GM21360 (cell line): ENCODE measurements at regions not wholly inside any gene's neighbourhood (a gene's known extent, or its start where the extent isn't known, plus 50 kb on each side); places are given as distances from the start of the nearest gene placed in this dataset.
"Not testable (repeated sequence)": the region's sequence is repeated elsewhere in the genome, so short reads cannot be mapped to it uniquely, and the experiment has no call there.

Experiments
- ATAC-seq: cut with Tn5 transposase; IDR thresholded peaks from one replicate; pipeline ENCODE4 v1.9.1; 2021; ENCODE audit warnings: mild to moderate bottlenecking, moderate library complexity; ENCODE audit not compliant: unreplicated experiment

DNA sequence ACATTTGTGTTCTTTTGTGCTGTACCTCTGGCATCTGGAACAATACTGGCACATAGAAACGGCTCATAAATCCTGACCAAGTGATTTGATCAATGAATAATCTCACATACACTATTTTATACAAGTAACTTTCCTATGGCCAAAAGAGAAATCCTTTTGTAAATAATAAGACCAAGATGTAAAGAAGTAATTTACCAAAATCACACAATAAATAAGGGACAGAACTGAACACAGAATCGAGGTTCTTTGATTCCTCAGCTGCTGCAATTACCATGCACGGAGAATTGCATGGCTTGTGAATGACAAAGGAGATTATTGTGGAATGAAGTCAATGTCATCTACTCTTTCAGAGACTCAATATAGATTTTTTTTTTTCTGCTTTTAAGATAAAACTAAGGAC lies 576.8 kb upstream of the SMIM31 start:
- ATAC-seq = no peak

DNA sequence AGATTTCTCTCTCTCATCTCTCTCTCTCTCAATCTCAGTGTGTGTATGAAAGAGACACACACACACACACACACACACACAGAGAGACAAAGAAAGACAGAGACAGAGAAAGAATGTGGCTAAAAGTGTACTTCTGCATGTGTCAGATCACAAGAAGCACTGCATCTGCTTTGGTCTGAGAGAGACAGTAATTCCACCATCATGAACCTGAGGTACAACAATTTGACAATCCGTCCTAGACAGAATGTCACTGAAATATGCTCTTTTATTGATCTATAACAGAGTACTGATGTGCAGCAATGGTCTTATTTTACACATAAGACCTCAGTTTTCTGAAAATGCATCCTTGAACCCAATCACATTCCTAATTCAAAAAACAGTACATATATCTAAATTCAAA lies 576.2 kb upstream of the SMIM31 start:
- ATAC-seq = no peak

DNA sequence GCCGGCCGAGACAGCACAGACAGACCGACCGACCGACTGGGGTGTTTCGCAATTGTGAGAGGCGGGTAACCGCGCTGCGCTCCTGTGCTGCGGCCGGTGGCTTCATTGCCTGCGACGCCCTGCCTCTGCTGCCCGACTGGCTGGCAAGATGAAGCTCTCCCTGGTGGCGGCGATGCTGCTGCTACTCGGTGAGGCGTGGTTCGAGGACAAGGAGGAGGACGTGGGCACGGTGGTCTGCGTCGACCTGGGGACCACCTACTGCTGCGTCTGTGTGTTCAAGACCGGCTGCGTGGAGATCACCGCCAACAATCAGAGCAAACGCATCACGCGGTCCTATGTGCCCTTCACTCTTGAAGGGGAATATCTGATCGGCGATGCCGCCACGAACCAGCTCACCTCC lies 565.7 kb upstream of the SMIM31 start:
- ATAC-seq = no peak

DNA sequence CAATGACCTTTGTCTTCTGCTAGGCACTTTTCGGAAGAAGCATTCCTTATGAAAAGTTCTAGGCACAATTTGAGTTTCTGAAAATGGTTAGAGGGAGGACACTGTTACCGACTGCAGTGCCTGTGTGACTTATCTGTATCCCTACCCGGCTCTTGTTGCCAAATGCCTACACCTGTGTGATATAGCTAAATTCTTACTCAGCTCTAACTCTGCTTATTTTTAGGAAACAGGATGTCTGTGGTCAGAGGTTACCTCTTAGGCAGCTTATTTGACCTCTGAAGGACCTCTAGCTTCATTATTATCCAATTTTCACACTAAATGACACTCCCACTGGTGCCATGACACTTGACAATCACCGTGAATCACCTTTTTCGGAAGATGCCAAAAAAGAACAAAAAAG lies 561.1 kb upstream of the SMIM31 start:
- no peak for ATAC-seq

DNA sequence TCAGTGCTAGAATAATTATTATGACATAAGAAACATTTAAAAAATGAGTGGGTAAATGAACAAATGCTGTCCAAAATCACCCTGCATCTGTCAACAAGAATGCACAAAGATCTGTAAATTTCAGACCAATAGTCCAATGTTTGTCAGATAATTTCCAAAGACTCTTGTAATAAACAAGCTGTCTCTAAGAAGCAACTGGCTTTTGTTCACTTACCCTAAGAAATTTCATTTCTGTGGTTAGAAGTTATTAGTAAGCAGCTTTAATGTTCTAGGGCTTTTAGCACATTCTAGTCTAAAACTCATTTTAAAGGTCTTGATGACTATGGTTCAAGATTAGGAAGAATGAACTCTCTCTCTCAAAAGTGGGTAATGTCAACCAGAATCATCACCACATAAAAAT lies 560.3 kb upstream of the SMIM31 start:
- ATAC-seq = no peak

DNA sequence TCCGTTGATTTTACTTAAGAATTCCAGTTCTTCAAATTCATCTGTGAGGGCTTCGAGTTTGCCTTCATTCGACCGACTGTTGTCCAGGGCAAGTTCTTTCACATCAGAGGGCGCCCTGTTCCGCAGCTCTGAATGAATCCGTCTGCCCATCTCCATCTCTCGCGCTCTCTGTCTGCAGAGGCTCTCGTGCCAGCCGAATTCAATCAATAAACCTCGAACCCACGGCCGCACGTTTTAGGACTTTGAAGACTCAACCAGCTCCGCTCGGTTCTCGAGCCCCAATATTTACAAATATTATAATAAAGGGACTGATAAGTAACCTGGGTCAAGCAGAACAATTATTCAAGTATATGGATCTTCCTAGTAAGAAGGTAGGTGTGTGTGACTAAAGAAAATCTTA lies 556.4 kb upstream of the SMIM31 start:
- ATAC-seq = no peak

DNA sequence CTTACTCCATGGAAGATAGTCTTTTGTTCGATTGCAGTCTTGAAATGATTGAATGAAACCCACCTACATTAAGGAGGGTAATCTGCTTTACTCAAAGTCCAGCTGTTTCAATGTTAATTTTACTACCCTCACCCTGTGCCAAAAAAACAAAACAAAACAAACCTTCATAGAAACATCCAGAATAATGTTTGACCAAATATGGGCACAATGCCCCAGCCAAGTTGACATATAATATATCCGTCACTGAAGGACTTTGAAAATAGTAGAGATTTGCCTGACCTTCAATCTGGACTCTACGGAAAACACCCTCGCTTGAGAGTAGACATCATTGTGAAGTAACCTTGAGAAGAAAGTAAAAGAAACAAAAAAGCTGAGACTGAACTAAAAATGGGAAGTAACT lies 550.5 kb upstream of the SMIM31 start:
- no peak for ATAC-seq

DNA sequence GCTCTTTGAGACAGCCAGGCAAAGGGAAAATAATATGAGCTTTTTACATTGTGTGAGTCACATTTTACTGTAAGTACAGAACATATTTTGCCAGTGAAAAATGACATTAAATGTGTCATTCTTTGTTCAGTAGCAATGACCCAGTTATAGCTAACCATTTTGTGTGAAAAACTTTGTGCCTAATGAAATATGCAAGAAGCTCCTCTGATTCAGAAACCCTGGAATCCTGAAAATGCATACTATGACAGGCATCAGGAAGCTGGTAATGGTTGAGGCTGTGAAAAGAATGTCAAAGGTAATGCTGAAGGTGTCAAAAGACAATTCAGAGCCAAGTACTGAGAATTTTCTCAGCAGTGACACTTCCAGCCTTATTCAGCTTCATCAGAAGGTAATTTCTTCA lies 549.5 kb upstream of the SMIM31 start:
- no peak for ATAC-seq

DNA sequence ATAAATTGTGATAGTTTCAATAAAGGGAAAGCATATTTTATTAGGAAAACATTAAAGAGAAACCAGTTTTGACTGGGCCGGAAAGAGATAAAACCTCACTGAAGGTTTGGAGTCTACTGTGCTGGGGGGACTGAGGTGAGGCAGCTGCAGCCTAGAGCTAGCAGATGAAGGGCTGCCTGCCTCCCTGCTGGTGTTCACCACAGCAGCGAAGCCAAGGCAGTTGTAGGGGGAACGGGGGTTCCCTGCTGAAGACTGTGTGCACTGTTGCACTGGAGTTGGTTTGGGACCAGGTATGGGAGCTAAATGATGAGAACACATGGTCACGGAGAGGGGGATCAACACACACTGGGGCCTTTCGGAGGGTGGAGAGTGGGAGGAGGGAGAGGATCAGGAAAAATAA lies 546.5 kb upstream of the SMIM31 start:
- ATAC-seq = no peak

DNA sequence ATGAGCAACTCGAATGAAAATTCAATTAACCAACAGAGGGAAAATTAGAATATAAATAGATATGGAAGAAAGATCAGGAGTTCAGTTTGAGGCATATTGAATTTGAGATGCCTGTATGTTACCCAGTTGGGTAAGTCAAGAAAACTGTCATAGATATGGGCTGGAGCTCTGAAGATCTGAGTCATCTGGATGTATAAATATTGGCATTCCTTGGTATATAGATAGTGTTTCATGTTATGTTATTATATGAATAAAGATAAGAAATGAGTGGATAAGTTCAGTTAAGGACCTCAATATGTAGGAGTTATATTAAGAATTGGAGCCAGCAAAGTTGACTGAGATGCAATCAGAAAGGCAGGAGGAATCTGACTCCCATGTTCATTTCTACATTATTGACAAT lies 543.6 kb upstream of the SMIM31 start:
- no peak for ATAC-seq

DNA sequence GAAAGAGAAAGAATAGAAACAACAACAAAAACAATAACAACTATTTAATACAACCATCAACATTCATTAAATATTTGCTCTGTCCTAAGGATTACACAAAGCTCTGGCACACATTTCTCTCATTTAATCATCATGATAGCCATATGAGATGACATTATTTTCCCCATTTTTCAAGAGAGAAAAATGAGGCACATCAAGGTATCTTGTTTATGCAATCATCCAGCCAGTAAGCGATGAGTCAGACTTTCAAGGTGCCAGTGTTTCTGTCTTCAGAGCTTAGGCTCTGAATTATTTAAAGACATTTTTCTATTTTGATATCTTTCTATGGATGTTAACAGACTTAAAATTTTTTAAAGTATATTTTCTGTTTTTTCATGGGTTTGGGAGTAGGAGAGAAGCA lies 541.8 kb upstream of the SMIM31 start:
- no peak for ATAC-seq

DNA sequence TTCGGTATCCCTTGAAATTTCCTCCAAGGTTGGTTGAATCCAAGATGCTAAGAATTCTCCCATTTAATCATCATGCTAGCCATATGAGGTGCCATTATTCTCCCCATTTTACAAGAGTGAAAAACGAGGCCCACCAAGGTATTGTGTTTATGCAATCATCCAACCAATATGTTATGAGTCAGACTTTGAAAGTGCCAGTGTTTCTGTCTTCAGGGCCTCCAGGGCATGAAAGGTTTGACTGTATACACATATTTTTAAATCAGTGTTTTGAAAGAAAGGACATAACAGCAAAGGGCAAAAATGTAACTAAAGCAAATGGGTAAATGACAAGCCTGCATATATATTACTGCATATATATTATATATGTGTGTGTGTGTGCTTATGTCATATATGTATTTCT lies 541.2 kb upstream of the SMIM31 start:
- ATAC-seq = no peak

DNA sequence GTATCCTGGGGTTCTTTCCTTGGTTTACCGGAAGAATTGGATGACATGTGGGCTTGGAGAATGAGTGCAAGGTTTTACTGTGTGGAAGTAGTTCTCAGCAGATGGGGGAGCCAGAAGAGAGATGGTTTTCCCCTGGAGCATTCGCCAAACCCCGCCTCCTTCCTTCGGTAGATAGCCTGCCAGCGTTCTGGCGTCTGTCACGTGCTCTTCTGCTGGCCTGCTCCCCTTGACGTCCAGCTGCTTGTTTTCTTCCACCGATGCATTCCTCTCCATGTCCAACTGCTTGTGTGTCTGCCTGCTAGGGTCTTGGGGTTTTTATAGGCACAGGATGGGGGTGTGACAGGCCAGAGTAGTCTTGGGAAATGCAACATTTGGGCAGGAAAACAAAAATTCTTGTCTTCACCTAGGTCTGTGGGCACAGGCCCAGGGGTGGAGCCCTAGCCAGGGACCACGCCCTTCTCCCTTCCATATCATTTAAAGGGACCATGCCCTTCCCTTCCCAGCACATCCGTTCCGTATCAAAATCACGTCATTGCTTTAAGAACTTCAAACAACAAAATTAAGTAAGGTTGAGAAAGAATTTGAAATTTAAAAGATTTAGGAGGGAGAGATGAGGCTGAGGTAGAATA lies 538.7 kb upstream of the SMIM31 start:
- ATAC-seq = no peak

DNA sequence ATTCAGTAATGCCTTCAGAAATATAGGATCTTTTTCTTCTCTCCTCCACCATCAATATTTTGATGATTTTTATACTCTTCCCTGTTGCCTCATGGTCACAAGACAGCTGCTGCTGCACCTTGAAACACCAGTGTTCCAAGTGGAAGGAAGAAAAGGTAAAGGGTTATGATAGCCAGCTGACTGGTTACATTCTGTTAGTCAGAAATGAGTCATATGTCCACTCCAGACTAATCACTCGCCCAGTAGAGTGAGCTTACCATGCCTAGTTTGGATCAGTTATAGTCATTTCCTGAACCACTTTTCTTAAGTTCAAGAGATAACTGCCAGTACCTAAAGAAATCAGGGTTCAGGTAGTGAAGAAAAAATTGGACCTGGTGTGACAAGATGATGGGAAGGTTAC lies 532.3 kb upstream of the SMIM31 start:
- no peak for ATAC-seq

DNA sequence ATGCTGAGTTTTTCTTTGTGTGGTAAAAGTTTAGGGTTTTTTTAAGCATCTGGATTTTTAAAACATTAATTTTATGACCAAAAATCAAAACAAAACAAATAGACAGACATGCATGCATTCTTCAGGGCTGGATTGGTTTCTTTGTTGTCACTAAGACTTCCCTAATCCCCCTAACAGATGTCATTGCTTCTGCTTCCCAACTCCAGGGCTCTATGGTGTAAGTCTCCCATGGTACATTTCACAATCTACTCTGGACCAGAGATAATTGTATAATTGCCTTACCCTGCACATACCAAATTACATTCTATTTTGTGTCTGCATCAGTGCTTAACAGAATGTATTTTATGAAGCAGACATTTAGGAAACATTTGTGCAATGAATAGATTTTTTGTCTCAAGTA lies 529.1 kb upstream of the SMIM31 start:
- no peak for ATAC-seq

DNA sequence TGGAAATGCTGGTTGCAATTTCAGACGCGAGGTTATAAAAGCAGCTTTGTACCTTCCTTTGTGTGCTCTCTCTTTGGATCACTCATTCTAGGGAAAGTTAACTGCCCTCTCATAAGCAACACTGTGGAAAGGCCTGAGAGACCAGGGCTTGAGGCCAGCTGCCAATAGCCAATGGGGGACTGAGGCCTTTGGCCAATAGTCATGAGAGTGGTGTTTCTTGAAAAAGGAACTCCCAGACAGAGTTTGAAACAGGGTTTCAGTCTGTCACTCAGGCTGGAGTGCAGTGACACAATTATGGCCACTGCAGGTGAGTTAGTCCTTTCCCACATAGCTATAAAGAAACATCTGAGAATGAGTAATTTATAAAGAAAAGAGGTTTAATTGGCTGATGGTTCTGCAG lies 524.7 kb upstream of the SMIM31 start:
- no peak for ATAC-seq

DNA sequence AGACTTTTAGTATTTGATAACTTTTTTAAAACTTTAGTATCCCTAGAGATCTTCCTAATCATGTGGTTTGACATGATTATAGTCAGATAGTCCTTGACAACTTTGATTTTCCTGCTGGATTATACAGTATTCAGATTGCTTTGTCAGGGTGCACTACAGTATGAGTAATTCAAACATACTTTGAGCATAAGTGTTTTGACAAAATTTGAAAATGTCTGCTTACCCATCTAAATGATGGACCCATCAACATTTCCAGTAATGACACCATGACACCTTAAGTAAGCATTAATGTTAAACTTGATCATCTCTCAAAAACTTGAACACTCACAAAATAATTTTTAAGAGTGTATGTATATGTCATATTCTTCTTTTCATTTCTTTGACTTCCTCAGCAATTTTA lies 514.5 kb upstream of the SMIM31 start:
- no peak for ATAC-seq

DNA sequence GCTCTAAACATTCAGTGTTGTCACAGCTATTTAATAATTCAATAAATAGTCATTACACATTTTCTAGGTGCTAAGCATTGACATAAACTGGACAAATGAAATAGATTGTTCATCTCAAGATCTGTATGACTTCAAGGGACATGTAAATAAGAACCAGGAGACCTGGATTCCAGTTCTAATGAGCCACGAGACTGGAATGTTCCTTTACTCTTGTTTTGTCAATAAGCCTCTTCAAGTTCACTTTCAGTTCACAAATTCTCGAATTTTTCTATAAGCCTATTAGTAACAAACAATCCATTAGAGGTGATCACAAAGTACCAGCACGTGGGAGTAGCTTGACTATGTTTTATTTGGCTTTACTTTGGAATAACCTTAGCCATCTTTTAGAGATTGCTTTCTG lies 514.0 kb upstream of the SMIM31 start:
- ATAC-seq = no peak

DNA sequence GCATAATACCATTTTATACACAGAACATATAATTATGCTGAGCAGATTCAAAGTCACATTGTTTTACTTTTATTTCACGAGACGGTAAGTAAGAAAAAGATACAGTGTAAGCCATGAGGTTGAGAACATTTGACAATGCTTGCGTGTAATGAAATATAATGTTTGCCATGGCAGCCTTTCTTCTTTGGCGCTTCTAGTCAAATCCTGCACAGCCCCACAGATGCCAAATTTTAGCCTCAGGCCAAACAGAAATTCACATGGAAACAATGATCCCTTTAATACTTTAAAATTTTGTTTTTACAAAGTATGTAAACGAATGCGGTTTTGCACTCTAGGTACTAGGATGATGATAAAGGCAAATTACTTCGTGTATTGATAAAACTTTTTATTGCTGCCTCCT lies 502.7 kb upstream of the SMIM31 start:
- ATAC-seq = no peak

DNA sequence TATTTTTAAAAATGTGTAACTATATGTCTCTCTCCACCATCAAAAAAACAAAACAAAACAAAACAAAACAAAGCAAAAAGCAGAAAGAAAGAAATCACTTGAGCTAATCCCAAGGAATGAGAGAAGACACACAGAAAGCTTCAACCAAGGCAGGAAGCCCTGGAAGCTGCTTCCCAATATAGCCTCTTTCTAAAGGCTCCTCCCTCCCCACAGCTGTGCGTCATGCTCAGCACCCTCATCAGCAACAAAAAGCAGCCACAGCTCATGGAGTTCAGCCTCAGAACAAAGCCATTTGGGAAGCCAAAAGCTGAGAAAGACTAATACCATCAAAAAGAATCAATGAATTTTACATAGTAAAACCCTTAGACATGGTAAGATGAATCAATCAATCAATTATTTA lies 501.6 kb upstream of the SMIM31 start:
- ATAC-seq = no peak

DNA sequence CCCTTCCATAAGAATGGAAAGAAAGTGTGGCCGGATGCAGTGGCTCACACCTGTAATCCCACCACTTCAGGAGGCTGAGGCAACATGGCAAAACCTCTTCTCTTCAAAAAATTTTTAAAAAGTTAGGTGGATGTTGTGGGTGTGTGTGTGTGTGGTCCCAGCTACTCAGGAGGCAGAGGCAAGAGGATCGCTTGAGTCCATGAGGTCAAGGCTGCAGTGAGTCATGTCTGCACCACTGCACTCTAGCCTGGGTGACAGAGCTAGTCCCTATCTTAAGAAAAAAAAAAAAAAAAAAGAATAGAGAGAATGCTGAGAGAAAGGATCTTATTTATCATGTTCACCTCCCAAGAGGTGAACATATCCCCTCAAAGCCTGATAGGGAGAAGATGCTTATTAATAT lies 492.1 kb upstream of the SMIM31 start:
- no peak for ATAC-seq

DNA sequence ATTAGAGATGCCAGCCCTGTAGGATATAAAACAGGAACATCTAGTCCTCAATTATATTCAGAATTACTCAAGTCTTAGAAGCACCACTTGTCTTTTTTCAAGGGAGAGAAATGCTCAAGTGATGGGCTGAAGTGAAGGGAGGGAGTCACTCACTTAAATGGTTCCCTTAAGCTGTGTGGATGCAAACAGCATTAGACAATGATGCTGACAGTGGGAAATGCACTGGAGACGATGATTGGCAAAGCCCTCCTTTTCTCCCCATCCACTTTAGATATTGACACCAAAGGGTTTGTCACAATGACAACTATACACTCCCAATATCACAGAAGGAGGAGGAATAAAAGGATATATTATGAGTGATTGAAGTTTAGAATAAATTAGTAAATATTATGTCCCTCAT lies 491.4 kb upstream of the SMIM31 start:
- ATAC-seq = not testable (repeated sequence)

DNA sequence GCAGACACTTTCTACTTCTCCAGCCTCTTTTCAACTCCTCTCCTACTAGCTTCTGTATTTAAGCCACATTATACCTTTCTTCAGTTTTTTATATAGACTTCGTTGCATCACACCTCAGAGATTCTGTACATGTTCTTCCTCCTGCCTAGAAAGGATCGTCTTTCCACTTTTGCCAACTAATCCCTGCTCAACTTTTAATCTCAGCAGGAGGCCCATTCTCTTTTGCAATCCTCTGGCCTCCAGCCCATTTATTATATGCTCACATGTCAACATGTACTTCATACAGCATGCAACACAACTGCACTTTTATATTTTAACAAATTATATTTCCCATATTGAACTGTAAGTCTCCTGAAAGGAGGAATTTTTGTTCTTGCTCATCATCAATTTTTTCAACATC lies 476.5 kb upstream of the SMIM31 start:
- ATAC-seq = not testable (repeated sequence)

DNA sequence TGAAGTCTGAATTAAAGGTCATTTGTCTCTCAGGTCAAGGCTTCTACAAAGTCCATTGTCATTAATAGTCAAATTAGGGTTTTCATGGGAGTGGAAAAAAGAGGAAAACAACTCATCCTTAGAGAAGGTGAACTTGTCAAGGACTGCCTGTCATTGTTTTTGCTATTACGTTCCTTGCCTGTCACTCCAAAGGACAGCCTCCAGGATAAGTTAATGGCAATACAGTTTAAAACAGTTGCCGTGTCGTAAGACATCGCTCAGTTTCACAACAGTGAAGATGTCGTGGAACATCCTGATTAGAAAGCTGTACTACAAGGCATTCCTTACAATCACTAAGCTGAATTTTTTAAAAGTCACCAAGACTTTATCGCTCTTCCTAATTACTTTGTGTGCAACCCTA lies 466.8 kb upstream of the SMIM31 start:
- ATAC-seq = no peak
